HG02943 (cell line): ENCODE measurements at regions not wholly inside any gene's neighbourhood (a gene's known extent, or its start where the extent isn't known, plus 50 kb on each side); places are given as distances from the start of the nearest gene placed in this dataset.

Experiments
- ATAC-seq: cut with Tn5 transposase; IDR thresholded peaks from one replicate; pipeline ENCODE4 v1.9.1; 2021; ENCODE audit warnings: mild to moderate bottlenecking, low read depth, moderate library complexity; ENCODE audit not compliant: unreplicated experiment

- ATAC-seq = no peak
Measured at GRCh38 chr5:82419559-82420332, 141.6 kb upstream of the RPS23 start.

- ATAC-seq = no peak
Measured at GRCh38 chr5:82418608-82418950, 140.4 kb upstream of the RPS23 start.

GRCh38 chr5:82417776-82418607, 139.8 kb upstream of the RPS23 start:
- no peak for ATAC-seq

GRCh38 chr5:82416512-82416911, 138.4 kb upstream of the RPS23 start:
- ATAC-seq = no peak

- ATAC-seq = no peak
Measured at GRCh38 chr5:82414041-82414388, 135.9 kb upstream of the RPS23 start.

GRCh38 chr5:82413302-82414040, 135.3 kb upstream of the RPS23 start:
- no peak for ATAC-seq

GRCh38 chr5:82408033-82408432, 129.9 kb upstream of the RPS23 start:
- no peak for ATAC-seq

- no peak for ATAC-seq
Measured at GRCh38 chr5:82406205-82406773, 128.1 kb upstream of the RPS23 start.

GRCh38 chr5:82405618-82406204, 127.6 kb upstream of the RPS23 start:
- no peak for ATAC-seq

- ATAC-seq = no peak
Measured at GRCh38 chr5:82405161-82405560, 127.0 kb upstream of the RPS23 start.

GRCh38 chr5:82404382-82404945, 126.3 kb upstream of the RPS23 start:
- no peak for ATAC-seq

- no peak for ATAC-seq
Measured at GRCh38 chr5:82403724-82404123, 125.6 kb upstream of the RPS23 start.

GRCh38 chr5:82403026-82403425, 124.9 kb upstream of the RPS23 start:
- ATAC-seq = no peak

GRCh38 chr5:82399111-82399510, 121.0 kb upstream of the RPS23 start:
- ATAC-seq = no peak

GRCh38 chr5:82397741-82398320, 119.7 kb upstream of the RPS23 start:
- ATAC-seq = no peak

- no peak for ATAC-seq
Measured at GRCh38 chr5:82396871-82397514, 118.8 kb upstream of the RPS23 start.

GRCh38 chr5:82396396-82396795, 118.2 kb upstream of the RPS23 start:
- ATAC-seq = no peak

GRCh38 chr5:82393951-82394350, 115.8 kb upstream of the RPS23 start:
- ATAC-seq = no peak

- ATAC-seq = no peak
Measured at GRCh38 chr5:82390088-82390487, 111.9 kb upstream of the RPS23 start.
